WTC11 (cell line): ENCODE measurements at regions not wholly inside any gene's neighbourhood (a gene's known extent, or its start where the extent isn't known, plus 50 kb on each side); places are given as distances from the start of the nearest gene placed in this dataset.

ENCODE experiments used
- ATAC-seq: fragments of 200-7000 bp; cut with Tn5 transposase; 2 replicates; pipeline ENCODE4 v1.10.0; 2021; ENCODE audit warnings: mild to moderate bottlenecking, moderate library complexity
- CTCF ChIA-PET: fragments of 300-600 bp; sonication (Branson Sonifier 250); formaldehyde crosslinking; loops from one replicate; lab custom pipeline; 2021; ENCODE audit warnings: antibody characterized with exemption; lab: Charles Lee
- POLR2A ChIA-PET: fragments of 350-600 bp; sonication (Branson Sonifier 250); formaldehyde crosslinking; loops from one replicate; lab custom pipeline; 2021; ENCODE audit warnings: antibody characterized with exemption; lab: Charles Lee
- DNase-seq: peaks from one replicate; pipeline ENCODE4 v3.0.0; 2021; ENCODE audit warnings: low spot score
- H3K27ac Mint-ChIP-seq: 2 replicates; pipeline ENCODE4 v1.8.0; 2021; ENCODE audit warnings: mixed read lengths
- H3K27me3 Mint-ChIP-seq: 2 replicates; pipeline ENCODE4 v1.8.0; 2021; ENCODE audit warnings: low read depth, mild to moderate bottlenecking, moderate library complexity, mixed read lengths
- H3K36me3 Mint-ChIP-seq: 2 replicates; pipeline ENCODE4 v1.8.0; 2021; ENCODE audit warnings: mixed read lengths
- H3K4me1 Mint-ChIP-seq: 2 replicates; pipeline ENCODE4 v1.8.0; 2022; ENCODE audit warnings: mixed read lengths
- H3K4me3 Mint-ChIP-seq: 2 replicates; pipeline ENCODE4 v1.8.0; 2021; ENCODE audit warnings: mild to moderate bottlenecking, moderate library complexity, mixed read lengths
- H3K9me3 Mint-ChIP-seq: 2 replicates; pipeline ENCODE4 v1.8.0; 2021; ENCODE audit warnings: mixed read lengths
- ELF4 ChIP-seq: sonication (generic); formaldehyde crosslinking; IDR thresholded peaks from 2 replicates; pipeline ENCODE4 v1.8.1; 2022; ENCODE audit warnings: low read depth, mild to moderate bottlenecking, moderate library complexity, missing genetic modification reagents
- FOXJ3 ChIP-seq: sonication (generic); formaldehyde crosslinking; IDR thresholded peaks from 2 replicates; pipeline ENCODE4 v1.9.0; 2021; ENCODE audit warnings: missing genetic modification reagents, mild to moderate bottlenecking, borderline replicate concordance
- FOXP4 ChIP-seq: sonication (generic); formaldehyde crosslinking; IDR thresholded peaks from 2 replicates; pipeline ENCODE4 v1.8.0; 2022; ENCODE audit warnings: mild to moderate bottlenecking, missing genetic modification reagents
- HMGXB4 ChIP-seq: sonication (generic); formaldehyde crosslinking; IDR thresholded peaks from 2 replicates; pipeline ENCODE4 v1.8.1; 2023; ENCODE audit warnings: mild to moderate bottlenecking, moderate library complexity, missing genetic modification reagents
- IRF1 ChIP-seq: sonication (generic); formaldehyde crosslinking; IDR thresholded peaks from 2 replicates; pipeline ENCODE4 v1.8.0; 2023; ENCODE audit warnings: missing genetic modification reagents
- IRF2 ChIP-seq: sonication (generic); formaldehyde crosslinking; IDR thresholded peaks from 2 replicates; pipeline ENCODE4 v1.8.0; 2022; ENCODE audit warnings: low read depth, missing genetic modification reagents, borderline replicate concordance
- NFATC4 ChIP-seq: fragments of 250-450 bp; sonication (Bioruptor Pico); IDR thresholded peaks from 2 replicates; pipeline ENCODE4 v1.9.0; 2021; ENCODE audit warnings: mild to moderate bottlenecking
- NFYB ChIP-seq: sonication (generic); formaldehyde crosslinking; conservative IDR thresholded peaks from 2 replicates; pipeline ENCODE4 v1.8.0; 2022; ENCODE audit warnings: low read depth, missing genetic modification reagents
- NR2C2 ChIP-seq: sonication (generic); formaldehyde crosslinking; IDR thresholded peaks from 2 replicates; pipeline ENCODE4 v1.8.0; 2022; ENCODE audit warnings: mild to moderate bottlenecking, missing genetic modification reagents
- PREB ChIP-seq: sonication (generic); formaldehyde crosslinking; IDR thresholded peaks from 2 replicates; pipeline ENCODE4 v1.8.1; 2022; ENCODE audit warnings: mild to moderate bottlenecking, missing genetic modification reagents, moderate library complexity, borderline replicate concordance
- PRRX2 ChIP-seq: fragments of 250-450 bp; sonication (Bioruptor Pico); IDR thresholded peaks from 2 replicates; pipeline ENCODE4 v1.8.0; 2021; ENCODE audit warnings: mild to moderate bottlenecking
- RELA ChIP-seq: sonication (generic); formaldehyde crosslinking; IDR thresholded peaks from 2 replicates; pipeline ENCODE4 v1.8.1; 2022; ENCODE audit warnings: missing genetic modification reagents, mild to moderate bottlenecking, borderline replicate concordance
- SMAD3 ChIP-seq: sonication (generic); formaldehyde crosslinking; IDR thresholded peaks from 2 replicates; pipeline ENCODE4 v1.8.0; 2022; ENCODE audit warnings: missing genetic modification reagents, mild to moderate bottlenecking, borderline replicate concordance
- SOX15 ChIP-seq: fragments of 250-450 bp; sonication (Bioruptor Pico); IDR thresholded peaks from 2 replicates; pipeline ENCODE4 v1.9.0; 2021; ENCODE audit warnings: mild to moderate bottlenecking
- SP1 ChIP-seq: sonication (generic); formaldehyde crosslinking; conservative IDR thresholded peaks from 2 replicates; pipeline ENCODE4 v1.8.1; 2022; ENCODE audit warnings: missing genetic modification reagents
- STAT6 ChIP-seq: sonication (generic); formaldehyde crosslinking; conservative IDR thresholded peaks from 2 replicates; pipeline ENCODE4 v1.8.1; 2023; ENCODE audit warnings: mild to moderate bottlenecking, low read depth, missing genetic modification reagents, moderate library complexity
- ZBTB43 ChIP-seq: sonication (generic); formaldehyde crosslinking; IDR thresholded peaks from 2 replicates; pipeline ENCODE4 v1.8.1; 2023; ENCODE audit warnings: mild to moderate bottlenecking, missing genetic modification reagents
- ZNF263 ChIP-seq: sonication (generic); formaldehyde crosslinking; IDR thresholded peaks from 2 replicates; pipeline ENCODE4 v1.8.1; 2022; ENCODE audit warnings: low read depth, mild to moderate bottlenecking, moderate library complexity, missing genetic modification reagents
- ZNF317 ChIP-seq: sonication (generic); formaldehyde crosslinking; IDR thresholded peaks from 2 replicates; pipeline ENCODE4 v1.8.1; 2023; ENCODE audit warnings: low read depth, mild to moderate bottlenecking, moderate library complexity, missing genetic modification reagents, borderline replicate concordance
- ZNF396 ChIP-seq: fragments of 250-450 bp; sonication (Bioruptor Pico); IDR thresholded peaks from 2 replicates; pipeline ENCODE4 v1.8.0; 2021; ENCODE audit warnings: mild to moderate bottlenecking, moderate library complexity, borderline replicate concordance
- ZNF416 ChIP-seq: fragments of 250-450 bp; sonication (Bioruptor Pico); IDR thresholded peaks from 2 replicates; pipeline ENCODE4 v1.9.0; 2021; ENCODE audit warnings: mild to moderate bottlenecking, inconsistent platforms
- ZNF423 ChIP-seq: fragments of 250-450 bp; sonication (Bioruptor Pico); IDR thresholded peaks from 2 replicates; pipeline ENCODE4 v2.1.2; 2022; ENCODE audit warnings: mild to moderate bottlenecking, moderate library complexity

- no peak for DNase-seq
- ATAC-seq = no peak
- peaks cover 33% of the 10 kb centered on the region for H3K36me3 Mint-ChIP-seq
- no peaks in the 10 kb centered on the region for H3K27me3 Mint-ChIP-seq
- POLR2A ChIA-PET = no interaction called here
- CTCF ChIA-PET = no interaction called here
- H3K27ac Mint-ChIP-seq = no peak overlapping the region
- no peak overlapping the region for H3K4me3 Mint-ChIP-seq
- TF ChIP-seq HMGXB4 (CRISPR knock-in tag) (no peak), PRRX2 (CRISPR knock-in tag) (no peak), ZNF396 (CRISPR knock-in tag) (no peak), NFATC4 (no peak), STAT6 (CRISPR knock-in tag) (no peak), NFYB (CRISPR knock-in tag) (no peak), SMAD3 (CRISPR knock-in tag) (no peak), SP1 (no peak), IRF2 (no peak), ZNF416 (CRISPR knock-in tag) (no peak), ZNF317 (CRISPR knock-in tag) (no peak), PREB (no peak), ZNF263 (no peak)
- H3K4me1 Mint-ChIP-seq = no peaks in the 10 kb centered on the region
- peaks cover 56% of the 10 kb centered on the region for H3K9me3 Mint-ChIP-seq
Measured at GRCh38 chr4:149095811-149096210, 653.6 kb upstream of the NR3C2 start.

GRCh38 chr4:149095001-149095400, 652.8 kb upstream of the NR3C2 start:
- no peak for TF ChIP-seq NR2C2 (CRISPR knock-in tag)
- no peak for TF ChIP-seq ZBTB43 (CRISPR knock-in tag)
- no peak for TF ChIP-seq IRF1 (CRISPR knock-in tag)
- TF ChIP-seq ZNF423 (CRISPR knock-in tag) = no peak
- no peak for TF ChIP-seq STAT6 (CRISPR knock-in tag)
- TF ChIP-seq PREB = no peak
- no peak for TF ChIP-seq ELF4 (CRISPR knock-in tag)
- TF ChIP-seq FOXJ3 = no peak
- TF ChIP-seq FOXP4 (CRISPR knock-in tag) = no peak
- no peak for TF ChIP-seq RELA (CRISPR knock-in tag)
- TF ChIP-seq NFATC4 = no peak
- no peak for TF ChIP-seq SOX15
- no peaks in the 10 kb centered on the region for H3K27me3 Mint-ChIP-seq
- CTCF ChIA-PET = no interaction called here

More at GRCh38 chr4:149095001-149095400, 652.8 kb upstream of the NR3C2 start:
- POLR2A ChIA-PET = no interaction called here
- Mint-ChIP-seq H3K27ac (no peak overlapping the region), H3K36me3 (peaks cover 37% of the 10 kb centered on the region), H3K4me3 (no peak overlapping the region), H3K4me1 (no peaks in the 10 kb centered on the region), H3K9me3 (peaks cover 59% of the 10 kb centered on the region)
- DNase-seq (no peak), ATAC-seq (no peak)
